Body of pancreas (tissue), 4 donors: ENCODE measurements at regions not wholly inside any gene's neighbourhood (a gene's known extent, or its start where the extent isn't known, plus 50 kb on each side); places are given as distances from the start of the nearest gene placed in this dataset.

Experiments used
- ATAC-seq: fragments of 150-250 bp; one replicate; pipeline ENCODE4 v1.9.1; 2016
- DNase-seq, 4 donors: peaks; one replicate each; pipeline ENCODE4 v3.0.0-alpha.2; 2019
- H3K27ac ChIP-seq, 4 donors: fragments of 200-600 bp; sonication (generic); 1 replicate in 3 of 4; 2 replicates in 1 of 4; pipeline versions ENCODE4 v1.5.1 to v1.6.1; 2016 to 2019; ENCODE audit warnings: mild to moderate bottlenecking in 1 of 4, mixed read lengths in 1 of 4, moderate library complexity in 1 of 4
- H3K27me3 ChIP-seq, 2 donors: fragments of 200-600 bp; sonication (generic); one replicate each; pipeline ENCODE4 v1.6.0; 2016; ENCODE audit warnings: mild to moderate bottlenecking in 1 of 2
- H3K36me3 ChIP-seq, 2 donors: fragments of 200-600 bp; sonication (generic); replicated peaks in 1 of 2; 2 replicates each; pipeline ENCODE4 v1.5.1; 2016; ENCODE audit warnings: low read depth in 2 of 2; ENCODE audit not compliant: insufficient read depth in 1 of 2
- H3K4me1 ChIP-seq: fragments of 200-600 bp; sonication (generic); one replicate; pipeline ENCODE4 v1.6.0; 2016
- H3K4me3 ChIP-seq, 2 donors: fragments of 200-600 bp; sonication (generic); 1 replicate in 1 of 2; 2 replicates in 1 of 2; pipeline ENCODE4 v1.5.1; 2016 to 2019
- H3K9me3 ChIP-seq, 3 donors: fragments of 200-600 bp; sonication (generic); 1 replicate in 2 of 3; 2 replicates in 1 of 3; pipeline ENCODE4 v1.5.1; 2016
- CTCF ChIP-seq, 7 experiments: fragments of 450-650 bp in 4 of 7; fragments of 200-600 bp in 3 of 7; sonication (generic) in 3 of 7; IDR thresholded peaks; one replicate each; pipeline ENCODE4 v1.5.1; 2016 to 2019; ENCODE audit warnings: antibody characterized with exemption in 7 of 7
- POLR2A ChIP-seq, 3 donors: fragments of 450-650 bp; IDR thresholded peaks; one replicate each; pipeline ENCODE4 v1.6.1; 2016; ENCODE audit warnings: antibody characterized with exemption in 3 of 3, mild to moderate bottlenecking in 2 of 3
- WGBS, 2 donors: methylation state at CpG; one replicate each; pipeline ENCODE4 v1.1.5; 2017; 5-methylcytosine and 5-hydroxymethylcytosine counted together
- intact Hi-C: fragments of 100-400 bp; cut with DNase I; formaldehyde crosslinking; loops from one replicate; pipeline ENCODE4 v1.15.1; 2023

- WGBS, 2 donors = 46 to 50% methylated on average over 2 of the region's 2 CpGs
- Histone ChIP-seq H3K36me3 (no peaks in the 10 kb centered on the region), H3K27me3 (no peaks in the 10 kb centered on the region), H3K4me3 (no peak overlapping the region), H3K9me3 (no peaks in the 10 kb centered on the region), H3K4me1 (no peaks in the 10 kb centered on the region), H3K27ac (no peak overlapping the region)
- intact Hi-C loops = no loop called here
- ATAC-seq = no peak
- DNase-seq = no peak
- TF ChIP-seq CTCF (IDR thresholded peaks at IDR 0.05) = no peak
- TF ChIP-seq POLR2A (IDR thresholded peaks at IDR 0.05) = no peak
These were observed 421.7 kb downstream of the BMP2 start for GRCh38 chr20:7189231-7189630.

GRCh38 chr20:7193681-7194080 lies 426.2 kb downstream of the BMP2 start:
- WGBS, 2 donors = 65 to 69% methylated on average over 4 of the region's 4 CpGs
- Histone ChIP-seq H3K9me3 (no peaks in the 10 kb centered on the region), H3K36me3 (no peaks in the 10 kb centered on the region)

GRCh38 chr20:7195704-7196103 lies 428.2 kb downstream of the BMP2 start:
- ATAC-seq = no peak
- WGBS, 2 donors = 52 to 85% methylated on average over 5 of the region's 5 CpGs

More at GRCh38 chr20:7193681-7194080, 426.2 kb downstream of the BMP2 start:
- Histone ChIP-seq H3K27ac (no peak overlapping the region), H3K4me3 (no peak overlapping the region), H3K27me3 (no peaks in the 10 kb centered on the region), H3K4me1 (no peaks in the 10 kb centered on the region)
- intact Hi-C loops = no loop called here
- ATAC-seq (no peak), DNase-seq (no peak)
- no peak for TF ChIP-seq POLR2A (IDR thresholded peaks at IDR 0.05)
- TF ChIP-seq CTCF (IDR thresholded peaks at IDR 0.05) = no peak

GRCh38 chr20:7196481-7196880 lies 429.0 kb downstream of the BMP2 start:
- Histone ChIP-seq H3K36me3 (no peaks in the 10 kb centered on the region), H3K4me1 (no peaks in the 10 kb centered on the region), H3K27me3 (no peaks in the 10 kb centered on the region), H3K9me3 (no peaks in the 10 kb centered on the region), H3K4me3 (no peak overlapping the region), H3K27ac (no peak overlapping the region)
- no peak for ATAC-seq
- TF ChIP-seq POLR2A (IDR thresholded peaks at IDR 0.05) = no peak
- no peak for TF ChIP-seq CTCF (IDR thresholded peaks at IDR 0.05)
- 70 to 83% methylated on average over 1 of the region's 1 CpG for WGBS, 2 donors
- intact Hi-C loops = no loop called here
- DNase-seq = no peak

More at GRCh38 chr20:7195704-7196103, 428.2 kb downstream of the BMP2 start:
- Histone ChIP-seq H3K4me1 (no peaks in the 10 kb centered on the region), H3K36me3 (no peaks in the 10 kb centered on the region), H3K27me3 (no peaks in the 10 kb centered on the region), H3K9me3 (no peaks in the 10 kb centered on the region), H3K4me3 (no peak overlapping the region), H3K27ac (no peak overlapping the region)
- DNase-seq = no peak
- intact Hi-C loops = no loop called here
- no peak for TF ChIP-seq POLR2A (IDR thresholded peaks at IDR 0.05)

- TF ChIP-seq CTCF (IDR thresholded peaks at IDR 0.05) = no peak
- no peak for TF ChIP-seq POLR2A (IDR thresholded peaks at IDR 0.05)
- Histone ChIP-seq H3K27me3 (no peaks in the 10 kb centered on the region), H3K4me3 (no peak overlapping the region), H3K27ac (no peak overlapping the region), H3K4me1 (no peaks in the 10 kb centered on the region), H3K9me3 (no peaks in the 10 kb centered on the region), H3K36me3 (no peaks in the 10 kb centered on the region)
- DNase-seq (peak in 1 of 4 donors; percentile 7), ATAC-seq (no peak)
- intact Hi-C loops = no loop called here
- WGBS, 2 donors = 52 to 58% methylated on average over 2 of the region's 2 CpGs
These were observed 432.4 kb downstream of the BMP2 start for GRCh38 chr20:7199861-7200260.
